Neural progenitor cell (in vitro differentiated cells): ENCODE measurements at regions not wholly inside any gene's neighbourhood (a gene's known extent, or its start where the extent isn't known, plus 50 kb on each side); places are given as distances from the start of the nearest gene placed in this dataset.

Experiments
- CTCF ChIP-seq: fragments of 200-600 bp; sonication (generic); IDR thresholded peaks from 2 replicates; pipeline ENCODE4 v1.5.1; 2017; ENCODE audit warnings: antibody characterized with exemption, mild to moderate bottlenecking
- EZH2 ChIP-seq: fragments of 200-600 bp; sonication (generic); IDR thresholded peaks from 2 replicates; pipeline ENCODE4 v1.6.1; 2017; ENCODE audit warnings: antibody characterized with exemption, mild to moderate bottlenecking, moderate library complexity
- EZH2phosphoT487 ChIP-seq: fragments of 200-600 bp; sonication (generic); IDR thresholded peaks from 2 replicates; pipeline ENCODE4 v1.6.1; 2017; ENCODE audit warnings: antibody characterized with exemption

- no peak for TF ChIP-seq CTCF
- no peak for TF ChIP-seq EZH2
- no peak for TF ChIP-seq EZH2phosphoT487
These were observed 270.0 kb upstream of the FN1 start for GRCh38 chr2:215705771-215706361.
